ENCODE measurements at regions not wholly inside any gene's neighbourhood (a gene's known extent, or its start where the extent isn't known, plus 50 kb on each side); places are given as distances from the start of the nearest gene placed in this dataset.
"Not testable (repeated sequence)": the region's sequence is repeated elsewhere in the genome, so short reads cannot be mapped to it uniquely, and the experiment has no call there.

DNA sequence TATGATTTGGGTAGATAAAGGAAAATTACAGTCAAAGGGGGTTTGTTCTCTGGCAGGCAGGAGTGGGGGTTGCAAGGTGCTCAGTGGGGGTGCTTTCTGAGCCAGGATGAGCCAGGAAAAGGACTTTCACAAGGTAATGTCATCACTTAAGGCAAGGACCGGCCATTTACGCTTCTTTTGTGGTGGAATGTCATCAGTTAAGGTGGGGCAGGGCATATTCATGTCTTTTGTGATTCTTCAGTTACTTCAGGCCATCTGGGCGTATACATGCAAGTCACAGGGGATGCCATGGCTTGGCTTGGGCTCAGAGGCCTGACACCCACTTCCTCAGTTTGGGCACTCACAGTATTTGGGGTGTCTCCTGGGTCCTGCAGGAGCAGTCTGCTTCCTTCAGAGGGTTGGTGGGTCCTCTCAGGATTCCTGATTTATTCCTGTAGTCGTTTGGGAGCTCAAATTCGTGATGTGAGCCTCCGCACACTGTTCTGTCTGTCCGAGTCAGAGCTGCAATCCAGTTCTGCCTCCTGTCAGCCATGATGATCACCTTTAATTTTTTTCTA lies 526.1 kb downstream of the NEBL start:
- H3K4me3 ChIP-seq (ENCODE audit: low read length in 2 of 2); H3K4me1 ChIP-seq (ENCODE audit: control insufficient read depth, insufficient read depth, low read length); H3K9ac ChIP-seq (ENCODE audit: low read length in 2 of 2): not testable (repeated sequence)

DNA sequence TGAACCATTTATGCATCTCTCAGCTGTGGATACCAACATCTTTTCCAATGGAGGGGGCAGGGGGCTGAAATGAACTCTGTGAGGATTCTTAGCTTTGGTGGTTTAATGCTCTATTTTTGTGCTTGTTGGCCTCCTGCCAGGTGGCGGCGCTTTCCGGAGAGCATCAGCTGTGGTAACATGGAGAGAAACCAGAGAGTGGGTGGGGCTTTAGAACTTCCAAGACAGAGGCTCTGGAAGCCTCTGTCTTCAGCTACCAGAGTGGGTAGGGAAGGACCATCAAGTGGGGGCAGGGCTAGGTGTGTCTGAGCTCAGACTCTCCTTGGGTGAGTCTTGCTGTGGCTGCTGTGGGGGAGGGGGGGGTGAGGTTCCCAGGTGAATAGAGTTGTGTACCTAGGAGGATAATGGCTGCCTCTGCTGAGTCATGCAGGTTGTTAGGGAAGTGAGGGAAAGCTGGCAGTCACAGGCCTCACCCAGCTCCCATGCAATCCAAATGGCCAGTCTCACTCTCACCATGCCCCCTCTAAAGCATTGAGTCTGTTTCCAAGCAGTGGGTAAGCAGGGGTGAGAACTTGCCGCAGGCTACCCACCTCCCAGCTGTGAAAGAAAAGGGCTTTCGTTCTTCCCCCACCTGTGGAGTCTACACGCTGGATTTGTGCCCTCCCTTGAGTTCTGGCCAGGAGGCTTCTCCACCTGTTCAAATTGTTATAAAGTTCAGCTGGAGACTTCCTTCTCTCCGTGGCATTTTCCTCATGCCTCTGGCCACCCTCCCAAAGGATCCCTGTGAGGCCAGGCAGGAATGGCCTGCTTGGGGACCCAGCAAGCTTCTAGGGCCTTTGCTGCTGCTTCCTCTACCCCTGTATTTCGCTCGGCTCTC lies 527.0 kb downstream of the NEBL start:
- H3K9ac ChIP-seq (ENCODE audit: low read length in 2 of 2), result no peak overlapping the region
- no peaks in the 10 kb centered on the region for H3K36me3 ChIP-seq (ENCODE audit: control insufficient read depth in 2 of 2, insufficient read depth in 2 of 2, low read length in 2 of 2)
- no peaks in the 10 kb centered on the region for H3K4me1 ChIP-seq (ENCODE audit: control insufficient read depth, insufficient read depth, low read length)
- H3K9me3 ChIP-seq (ENCODE audit: control insufficient read depth in 2 of 2, low read length in 2 of 2), result no peaks in the 10 kb centered on the region
- no peak overlapping the region for H3K4me3 ChIP-seq (ENCODE audit: low read length in 2 of 2)
- no peaks in the 10 kb centered on the region for H3K27me3 ChIP-seq (ENCODE audit: control insufficient read depth in 1 of 2, insufficient read depth in 2 of 2, low read length in 2 of 2)
- H3K27ac ChIP-seq (ENCODE audit: low read length), result no peak overlapping the region

More for the DNA sequence above, 526.1 kb downstream of the NEBL start:
- not testable (repeated sequence) for H3K27me3 ChIP-seq (ENCODE audit: control insufficient read depth in 1 of 2, insufficient read depth in 2 of 2, low read length in 2 of 2); H3K36me3 ChIP-seq (ENCODE audit: control insufficient read depth in 2 of 2, insufficient read depth in 2 of 2, low read length in 2 of 2); H3K27ac ChIP-seq (ENCODE audit: low read length); H3K9me3 ChIP-seq (ENCODE audit: control insufficient read depth in 2 of 2, low read length in 2 of 2)

DNA sequence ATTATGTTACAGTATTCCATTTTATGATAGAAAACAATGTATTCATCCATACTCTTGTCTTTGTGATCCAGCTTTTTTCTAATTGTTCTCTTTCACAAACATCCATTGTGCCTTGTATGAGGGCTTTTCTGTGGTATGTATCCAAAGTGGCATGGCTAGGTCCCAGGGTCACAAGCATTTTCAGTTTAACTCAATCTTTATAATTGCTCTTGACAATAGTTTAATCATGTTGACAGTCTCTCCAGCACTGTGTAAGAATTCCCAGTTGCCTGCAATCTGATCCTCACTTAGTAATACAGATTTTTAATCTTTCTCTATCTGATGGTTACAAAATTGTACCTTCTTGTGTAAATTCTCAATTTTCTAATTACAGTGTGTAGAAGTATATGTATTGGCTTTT lies 533.4 kb downstream of the NEBL start:
- Histone ChIP-seq H3K4me1 (ENCODE audit: control insufficient read depth, insufficient read depth, low read length) (no peaks in the 10 kb centered on the region), H3K9me3 (ENCODE audit: control insufficient read depth in 2 of 2, low read length in 2 of 2) (no peaks in the 10 kb centered on the region), H3K4me3 (ENCODE audit: low read length in 2 of 2) (no peak overlapping the region), H3K27me3 (ENCODE audit: control insufficient read depth in 1 of 2, insufficient read depth in 2 of 2, low read length in 2 of 2) (no peaks in the 10 kb centered on the region), H3K9ac (ENCODE audit: low read length in 2 of 2) (no peak overlapping the region), H3K27ac (ENCODE audit: low read length) (no peak overlapping the region), H3K36me3 (ENCODE audit: control insufficient read depth in 2 of 2, insufficient read depth in 2 of 2, low read length in 2 of 2) (no peaks in the 10 kb centered on the region)

DNA sequence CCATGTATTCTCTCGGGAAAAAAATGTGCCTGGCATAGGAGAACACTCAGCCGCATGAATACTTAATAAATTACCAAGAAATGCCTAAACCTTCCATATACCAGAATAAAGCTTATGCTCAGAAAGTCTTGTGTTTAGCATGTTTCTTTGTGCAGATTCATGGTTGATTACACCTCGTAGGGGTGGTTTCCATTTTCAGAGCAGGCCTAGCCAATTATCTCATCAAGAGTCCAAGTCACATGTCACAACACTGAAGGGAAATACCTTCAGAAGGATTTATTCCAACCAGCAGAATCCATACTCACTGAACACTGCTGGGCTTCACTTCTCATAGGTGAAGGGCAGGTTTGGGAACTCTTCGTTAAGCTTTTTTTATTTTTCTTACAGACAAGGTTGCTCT lies 539.7 kb downstream of the PLXDC2 start:
- no peaks in the 10 kb centered on the region for H3K36me3 ChIP-seq (ENCODE audit: control insufficient read depth in 2 of 2, insufficient read depth in 2 of 2, low read length in 2 of 2)
- H3K27me3 ChIP-seq (ENCODE audit: control insufficient read depth in 1 of 2, insufficient read depth in 2 of 2, low read length in 2 of 2), result no peaks in the 10 kb centered on the region
- no peak overlapping the region for H3K9ac ChIP-seq (ENCODE audit: low read length in 2 of 2)
- H3K9me3 ChIP-seq (ENCODE audit: control insufficient read depth in 2 of 2, low read length in 2 of 2), result peaks cover 0 to 3% of the 10 kb centered on the region in 2 donors
- no peak overlapping the region for H3K27ac ChIP-seq (ENCODE audit: low read length)
- H3K4me1 ChIP-seq (ENCODE audit: control insufficient read depth, insufficient read depth, low read length), result no peaks in the 10 kb centered on the region
- no peak overlapping the region for H3K4me3 ChIP-seq (ENCODE audit: low read length in 2 of 2)

DNA sequence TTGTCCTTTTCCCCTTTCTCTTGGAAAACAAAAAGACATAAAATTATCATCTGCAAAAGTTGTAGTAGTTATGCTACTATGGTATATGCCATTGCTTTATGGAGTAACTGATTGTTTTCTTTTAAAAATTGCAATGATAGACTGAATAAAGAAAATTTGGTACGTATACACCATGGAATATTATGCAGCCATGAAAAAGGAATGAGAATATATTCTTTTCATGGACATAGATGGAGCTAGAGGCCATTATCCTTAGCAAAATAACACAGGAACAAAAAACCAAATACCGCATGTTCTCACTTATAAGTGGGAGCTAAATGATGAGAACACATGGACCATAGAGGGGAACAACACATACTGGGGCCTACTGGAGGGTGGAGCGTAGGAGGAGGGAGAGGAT lies 538.8 kb downstream of the PLXDC2 start:
- Histone ChIP-seq H3K36me3 (ENCODE audit: control insufficient read depth in 2 of 2, insufficient read depth in 2 of 2, low read length in 2 of 2) (no peaks in the 10 kb centered on the region), H3K27me3 (ENCODE audit: control insufficient read depth in 1 of 2, insufficient read depth in 2 of 2, low read length in 2 of 2) (no peaks in the 10 kb centered on the region)

DNA sequence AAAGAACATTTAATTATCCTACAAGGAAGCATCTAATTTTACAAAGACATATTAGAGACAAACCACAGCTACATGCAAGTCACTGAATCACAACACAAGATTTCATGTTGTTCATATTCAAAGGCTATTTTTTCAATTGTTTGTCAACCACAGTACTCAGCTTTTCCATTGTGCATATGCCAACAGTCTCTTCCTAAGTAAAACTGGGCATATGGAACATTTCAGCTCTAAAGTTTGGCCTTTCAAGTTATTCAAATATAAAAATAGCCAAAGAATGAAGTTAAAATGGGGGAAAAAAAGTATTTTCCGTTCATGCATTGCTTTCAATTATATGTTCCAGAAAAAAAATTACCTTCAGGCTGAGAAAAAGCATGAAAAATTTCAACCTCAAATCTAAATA lies 537.9 kb downstream of the PLXDC2 start:
- Histone ChIP-seq H3K9me3 (ENCODE audit: control insufficient read depth in 2 of 2, low read length in 2 of 2) (peaks cover 0 to 3% of the 10 kb centered on the region in 2 donors), H3K9ac (ENCODE audit: low read length in 2 of 2) (no peak overlapping the region), H3K27me3 (ENCODE audit: control insufficient read depth in 1 of 2, insufficient read depth in 2 of 2, low read length in 2 of 2) (no peaks in the 10 kb centered on the region), H3K27ac (ENCODE audit: low read length) (no peak overlapping the region), H3K36me3 (ENCODE audit: control insufficient read depth in 2 of 2, insufficient read depth in 2 of 2, low read length in 2 of 2) (no peaks in the 10 kb centered on the region), H3K4me1 (ENCODE audit: control insufficient read depth, insufficient read depth, low read length) (no peaks in the 10 kb centered on the region), H3K4me3 (ENCODE audit: low read length in 2 of 2) (no peak overlapping the region)

More for the DNA sequence above, 538.8 kb downstream of the PLXDC2 start:
- Histone ChIP-seq H3K4me1 (ENCODE audit: control insufficient read depth, insufficient read depth, low read length) (no peaks in the 10 kb centered on the region), H3K4me3 (ENCODE audit: low read length in 2 of 2) (no peak overlapping the region), H3K9me3 (ENCODE audit: control insufficient read depth in 2 of 2, low read length in 2 of 2) (peaks cover 0 to 3% of the 10 kb centered on the region in 2 donors), H3K27ac (ENCODE audit: low read length) (no peak overlapping the region), H3K9ac (ENCODE audit: low read length in 2 of 2) (no peak overlapping the region)

DNA sequence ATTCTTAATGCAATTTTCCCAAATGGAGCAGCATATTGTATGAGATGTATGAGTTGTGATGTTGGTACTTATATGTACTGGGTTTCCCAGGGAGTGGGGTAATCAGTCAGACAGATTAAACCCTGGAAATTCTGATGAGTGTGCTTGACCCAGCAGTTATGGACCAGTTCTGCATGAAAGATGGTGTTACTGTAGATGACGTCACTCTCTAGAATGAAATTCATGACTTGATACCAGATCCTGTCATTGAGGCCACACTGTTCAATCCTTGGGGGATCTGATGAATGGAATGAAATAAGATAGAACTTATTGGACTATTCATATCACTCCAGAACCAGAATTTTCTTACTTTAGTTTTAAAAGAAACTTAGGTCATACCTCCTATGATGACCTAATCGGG lies 534.3 kb downstream of the PLXDC2 start:
- no peaks in the 10 kb centered on the region for H3K27me3 ChIP-seq (ENCODE audit: control insufficient read depth in 1 of 2, insufficient read depth in 2 of 2, low read length in 2 of 2)
- H3K4me1 ChIP-seq (ENCODE audit: control insufficient read depth, insufficient read depth, low read length), result no peaks in the 10 kb centered on the region
- no peak overlapping the region for H3K9ac ChIP-seq (ENCODE audit: low read length in 2 of 2)
- no peak overlapping the region for H3K4me3 ChIP-seq (ENCODE audit: low read length in 2 of 2)
- H3K36me3 ChIP-seq (ENCODE audit: control insufficient read depth in 2 of 2, insufficient read depth in 2 of 2, low read length in 2 of 2), result no peaks in the 10 kb centered on the region
- H3K9me3 ChIP-seq (ENCODE audit: control insufficient read depth in 2 of 2, low read length in 2 of 2), result peaks cover 0 to 3% of the 10 kb centered on the region in 2 donors
- H3K27ac ChIP-seq (ENCODE audit: low read length), result no peak overlapping the region

DNA sequence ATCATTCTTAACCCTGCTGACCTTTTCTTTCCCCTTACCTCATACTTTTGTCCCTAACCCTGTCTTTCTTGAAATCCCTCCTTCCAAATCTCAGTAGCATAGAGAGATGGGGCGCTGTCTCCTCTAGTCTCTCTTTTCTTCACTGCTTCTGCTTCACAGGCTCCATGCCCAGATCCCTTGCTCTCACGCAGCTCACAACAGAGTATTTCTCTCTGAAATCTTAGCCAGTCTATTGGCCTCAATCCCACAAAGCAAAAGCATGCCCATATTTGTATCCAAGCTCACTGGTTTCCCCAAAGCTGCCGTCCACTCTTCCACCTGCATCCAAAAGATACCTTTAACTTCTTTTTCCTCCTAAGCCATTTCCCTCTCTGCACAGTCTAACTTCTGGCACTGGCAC lies 526.8 kb downstream of the PLXDC2 start:
- no peaks in the 10 kb centered on the region for H3K36me3 ChIP-seq (ENCODE audit: control insufficient read depth in 2 of 2, insufficient read depth in 2 of 2, low read length in 2 of 2)
- no peak overlapping the region for H3K9ac ChIP-seq (ENCODE audit: low read length in 2 of 2)
- H3K4me1 ChIP-seq (ENCODE audit: control insufficient read depth, insufficient read depth, low read length), result peaks cover 5% of the 10 kb centered on the region
- H3K9me3 ChIP-seq (ENCODE audit: control insufficient read depth in 2 of 2, low read length in 2 of 2), result no peaks in the 10 kb centered on the region
- H3K27me3 ChIP-seq (ENCODE audit: control insufficient read depth in 1 of 2, insufficient read depth in 2 of 2, low read length in 2 of 2), result no peaks in the 10 kb centered on the region
- no peak overlapping the region for H3K4me3 ChIP-seq (ENCODE audit: low read length in 2 of 2)
- no peak overlapping the region for H3K27ac ChIP-seq (ENCODE audit: low read length)

All from stomach smooth muscle (tissue), 2 donors.